ENCODE measurements at regions not wholly inside any gene's neighbourhood (a gene's known extent, or its start where the extent isn't known, plus 50 kb on each side); places are given as distances from the start of the nearest gene placed in this dataset.

DNA sequence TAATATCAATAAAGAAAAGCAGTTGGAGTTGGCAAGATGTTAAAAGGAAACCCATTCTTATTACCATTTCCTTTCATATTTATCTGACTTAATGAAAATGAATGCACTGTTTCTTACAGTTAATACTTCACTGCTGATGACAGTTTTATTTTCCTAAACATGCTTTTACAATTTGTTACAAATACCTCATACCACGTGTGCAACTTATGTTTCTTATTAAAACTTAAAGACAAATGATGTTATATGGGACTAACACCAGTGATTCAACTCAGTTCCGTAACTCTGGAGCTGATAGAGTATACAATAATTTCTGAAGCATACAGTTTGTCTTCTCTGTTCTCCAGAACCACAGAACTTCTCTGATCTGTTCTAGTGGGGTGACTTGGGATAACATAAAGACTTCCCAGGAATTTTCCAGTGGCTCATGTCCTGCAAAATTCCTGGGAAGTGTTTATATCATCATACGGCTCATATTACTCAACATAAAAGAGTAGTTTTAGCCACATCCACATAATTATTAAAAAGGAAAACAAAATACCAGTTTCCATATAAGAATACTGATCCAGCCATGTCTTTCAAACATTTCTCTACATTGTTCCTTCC is 1259.0 kb upstream of the C9orf72 start:
- Mint-ChIP-seq H3K9me3 (peaks cover 4% of the 10 kb centered on the region), H3K4me3 (no peak overlapping the region), H3K27me3 (ENCODE audit: low read depth) (no peaks in the 10 kb centered on the region), H3K36me3 (ENCODE audit: low read depth) (no peaks in the 10 kb centered on the region), H3K27ac (no peak overlapping the region), H3K4me1 (ENCODE audit: low read depth) (no peaks in the 10 kb centered on the region)
- DNase-seq (ENCODE audit: low spot score), result no peak

DNA sequence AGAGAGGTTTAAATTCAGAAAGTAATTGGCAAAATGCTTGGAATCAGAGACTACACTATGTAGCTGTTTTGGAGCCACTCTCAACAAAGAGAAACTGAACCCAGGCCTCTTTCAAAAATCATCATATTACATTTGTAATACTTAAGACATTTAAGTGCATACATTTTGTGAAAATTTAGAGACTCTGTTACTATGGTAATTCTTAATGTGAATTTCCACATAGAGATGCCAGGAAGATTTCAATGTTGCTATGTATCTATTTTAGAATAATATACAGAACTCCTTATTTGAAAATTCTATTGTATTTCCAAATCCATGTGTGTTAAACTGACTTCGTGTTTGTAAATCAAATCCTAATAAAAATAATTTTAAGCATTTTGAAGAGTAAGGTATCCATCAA is 1260.9 kb upstream of the C9orf72 start:
- H3K36me3 Mint-ChIP-seq (ENCODE audit: low read depth), result no peaks in the 10 kb centered on the region
- no peak overlapping the region for H3K4me3 Mint-ChIP-seq
- H3K27ac Mint-ChIP-seq, result no peak overlapping the region

DNA sequence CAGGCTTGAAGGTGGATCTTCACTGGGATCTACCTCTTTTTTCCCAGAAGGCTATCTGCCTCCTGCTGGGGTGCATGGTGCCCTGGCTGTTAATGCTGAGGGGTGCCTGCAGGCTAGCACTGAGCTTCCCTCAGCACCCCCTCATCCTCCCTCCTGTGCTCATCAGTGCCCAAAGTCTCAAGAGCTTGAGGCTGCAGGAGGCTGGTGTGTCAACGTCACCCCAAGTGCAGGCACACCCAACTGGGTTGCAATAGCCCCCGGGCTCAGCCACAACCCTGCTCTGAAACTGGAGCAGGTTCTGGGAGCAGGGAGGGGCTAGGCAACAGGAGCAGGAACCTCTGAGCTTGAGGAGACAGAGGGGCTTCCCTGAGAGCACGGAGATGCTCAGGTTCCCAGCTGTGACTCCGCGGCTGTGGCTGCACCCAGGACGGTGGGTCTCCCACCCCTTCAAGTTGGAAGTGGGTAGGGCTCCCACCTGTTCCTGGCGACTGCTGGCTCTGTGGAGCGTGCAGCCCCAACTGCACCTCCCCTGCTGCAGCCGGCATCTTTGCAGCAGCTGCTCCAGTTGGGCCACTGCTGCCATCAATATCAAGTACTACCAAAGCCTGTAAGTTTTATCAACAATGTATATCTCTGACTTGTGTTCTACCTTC is 1266.6 kb upstream of the C9orf72 start:
- no peaks in the 10 kb centered on the region for H3K4me1 Mint-ChIP-seq (ENCODE audit: low read depth)
- H3K36me3 Mint-ChIP-seq (ENCODE audit: low read depth), result no peaks in the 10 kb centered on the region
- H3K27ac Mint-ChIP-seq, result no peak overlapping the region
- no peak overlapping the region for H3K4me3 Mint-ChIP-seq
- peaks cover 4% of the 10 kb centered on the region for H3K9me3 Mint-ChIP-seq
- DNase-seq (ENCODE audit: low spot score), result no peak
- H3K27me3 Mint-ChIP-seq (ENCODE audit: low read depth), result no peaks in the 10 kb centered on the region

More for the DNA sequence above, 1260.9 kb upstream of the C9orf72 start:
- no peak for DNase-seq (ENCODE audit: low spot score)
- no peaks in the 10 kb centered on the region for H3K27me3 Mint-ChIP-seq (ENCODE audit: low read depth)
- no peaks in the 10 kb centered on the region for H3K4me1 Mint-ChIP-seq (ENCODE audit: low read depth)
- H3K9me3 Mint-ChIP-seq, result peaks cover 4% of the 10 kb centered on the region

DNA sequence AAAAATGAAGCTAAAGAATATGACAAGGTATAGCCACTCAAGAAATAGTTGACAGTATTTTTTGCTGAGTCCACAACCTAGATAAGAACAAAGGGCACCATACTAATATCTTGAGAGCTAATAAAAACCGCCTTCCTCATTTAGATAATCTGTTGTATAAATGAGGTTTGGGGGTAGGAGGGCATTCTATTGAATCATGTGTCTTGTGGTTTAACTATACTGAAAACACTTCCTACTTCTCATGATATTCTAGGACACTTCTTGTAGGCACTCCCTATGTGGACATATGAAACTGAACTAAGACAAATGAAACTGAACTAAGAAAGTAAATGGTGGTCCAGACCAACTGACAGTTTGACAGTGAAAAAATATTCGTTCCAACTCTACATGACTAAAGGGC is 1268.5 kb upstream of the C9orf72 start:
- Mint-ChIP-seq H3K27me3 (ENCODE audit: low read depth) (no peaks in the 10 kb centered on the region), H3K4me1 (ENCODE audit: low read depth) (no peaks in the 10 kb centered on the region), H3K27ac (no peak overlapping the region), H3K9me3 (peaks cover 4% of the 10 kb centered on the region), H3K4me3 (no peak overlapping the region), H3K36me3 (ENCODE audit: low read depth) (no peaks in the 10 kb centered on the region)
- no peak for DNase-seq (ENCODE audit: low spot score)

DNA sequence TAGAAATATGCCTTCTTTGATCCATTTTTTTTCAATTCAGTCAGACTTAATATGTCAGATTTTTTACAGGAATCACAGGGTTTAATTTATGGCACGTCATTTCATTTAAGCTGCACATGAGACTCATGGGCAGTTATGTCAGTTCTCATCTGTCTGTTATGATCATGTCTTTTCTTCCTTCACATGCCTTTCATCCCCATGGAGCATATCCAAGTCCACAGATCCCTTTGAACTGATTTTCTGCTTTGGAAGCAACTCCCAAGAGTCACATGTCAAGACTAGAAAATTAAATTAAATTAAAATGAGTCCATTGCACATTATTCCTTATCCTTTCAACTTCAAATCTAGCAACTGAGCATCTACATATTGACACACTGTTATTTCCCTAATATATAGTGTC is 1274.0 kb upstream of the C9orf72 start:
- H3K27me3 Mint-ChIP-seq (ENCODE audit: low read depth), result no peaks in the 10 kb centered on the region
- H3K9me3 Mint-ChIP-seq, result no peaks in the 10 kb centered on the region
- DNase-seq (ENCODE audit: low spot score), result no peak
- no peak overlapping the region for H3K27ac Mint-ChIP-seq
- no peaks in the 10 kb centered on the region for H3K4me1 Mint-ChIP-seq (ENCODE audit: low read depth)
- no peaks in the 10 kb centered on the region for H3K36me3 Mint-ChIP-seq (ENCODE audit: low read depth)
- no peak overlapping the region for H3K4me3 Mint-ChIP-seq

DNA sequence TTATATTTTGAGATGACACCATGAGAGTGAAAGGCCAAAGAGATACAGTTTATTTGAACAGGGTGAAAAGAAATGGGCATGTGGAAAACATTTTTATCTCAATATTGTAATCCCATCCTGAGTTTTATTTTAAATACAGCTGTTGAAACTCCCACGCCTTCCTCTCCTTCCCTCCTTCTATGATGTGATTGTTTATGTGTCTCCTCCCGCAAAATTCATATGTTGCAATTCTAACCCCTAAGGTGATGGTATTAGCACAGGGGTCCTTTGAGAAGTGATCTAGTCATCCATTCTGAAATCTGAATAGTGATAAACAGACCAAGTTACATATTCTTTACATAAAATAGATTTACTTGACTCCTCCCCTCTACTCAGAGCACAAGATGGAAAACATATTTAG is 1275.4 kb upstream of the C9orf72 start:
- no peak for DNase-seq (ENCODE audit: low spot score)
- Mint-ChIP-seq H3K4me1 (ENCODE audit: low read depth) (no peaks in the 10 kb centered on the region), H3K36me3 (ENCODE audit: low read depth) (no peaks in the 10 kb centered on the region), H3K27ac (no peak overlapping the region), H3K4me3 (no peak overlapping the region), H3K27me3 (ENCODE audit: low read depth) (no peaks in the 10 kb centered on the region), H3K9me3 (no peaks in the 10 kb centered on the region)

DNA sequence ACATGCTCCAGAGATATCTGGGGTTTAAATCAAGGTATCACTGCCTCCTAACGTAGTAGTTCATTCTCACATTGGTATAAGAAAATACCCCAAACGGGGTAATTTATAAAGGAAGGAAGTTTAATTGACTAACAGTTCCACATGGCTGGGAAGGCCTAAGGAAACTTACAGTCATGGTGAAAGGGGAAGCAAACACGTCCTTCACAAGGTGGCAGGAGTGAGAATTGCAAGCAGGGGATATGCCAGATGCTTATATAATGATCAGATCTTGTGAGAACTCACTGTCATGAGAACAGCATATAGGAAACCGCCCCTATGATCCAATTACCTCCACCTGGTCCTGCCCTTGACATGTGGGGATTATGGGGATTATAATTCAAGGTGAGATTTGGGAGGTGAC is 1280.2 kb upstream of the C9orf72 start:
- H3K9me3 Mint-ChIP-seq, result no peaks in the 10 kb centered on the region
- no peaks in the 10 kb centered on the region for H3K27me3 Mint-ChIP-seq (ENCODE audit: low read depth)
- no peaks in the 10 kb centered on the region for H3K36me3 Mint-ChIP-seq (ENCODE audit: low read depth)
- no peaks in the 10 kb centered on the region for H3K4me1 Mint-ChIP-seq (ENCODE audit: low read depth)
- no peak for DNase-seq (ENCODE audit: low spot score)
- H3K27ac Mint-ChIP-seq, result no peak overlapping the region
- no peak overlapping the region for H3K4me3 Mint-ChIP-seq

DNA sequence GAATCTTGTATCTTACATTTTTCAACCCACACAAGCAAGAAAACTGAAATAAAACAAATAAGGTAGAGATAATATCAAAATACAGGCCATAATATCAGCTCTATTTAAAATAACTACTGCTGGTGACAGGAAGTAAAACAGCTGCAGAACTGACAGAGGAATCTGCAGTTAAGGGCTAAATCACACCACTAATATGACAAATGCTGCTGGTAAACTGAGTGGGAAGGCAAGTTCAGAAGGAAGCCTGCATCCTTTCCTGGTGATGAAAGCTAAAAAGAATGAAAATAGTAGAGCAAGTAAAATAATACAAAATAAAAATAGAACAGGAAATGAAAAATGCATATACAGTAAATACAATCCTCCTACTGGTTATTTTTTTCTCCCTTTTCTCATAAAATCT is 1293.7 kb upstream of the C9orf72 start:
- no peak for DNase-seq (ENCODE audit: low spot score)
- peaks cover 5% of the 10 kb centered on the region for H3K9me3 Mint-ChIP-seq
- H3K27ac Mint-ChIP-seq, result no peak overlapping the region
- H3K27me3 Mint-ChIP-seq (ENCODE audit: low read depth), result no peaks in the 10 kb centered on the region
- no peaks in the 10 kb centered on the region for H3K36me3 Mint-ChIP-seq (ENCODE audit: low read depth)
- H3K4me3 Mint-ChIP-seq, result no peak overlapping the region
- no peaks in the 10 kb centered on the region for H3K4me1 Mint-ChIP-seq (ENCODE audit: low read depth)

DNA sequence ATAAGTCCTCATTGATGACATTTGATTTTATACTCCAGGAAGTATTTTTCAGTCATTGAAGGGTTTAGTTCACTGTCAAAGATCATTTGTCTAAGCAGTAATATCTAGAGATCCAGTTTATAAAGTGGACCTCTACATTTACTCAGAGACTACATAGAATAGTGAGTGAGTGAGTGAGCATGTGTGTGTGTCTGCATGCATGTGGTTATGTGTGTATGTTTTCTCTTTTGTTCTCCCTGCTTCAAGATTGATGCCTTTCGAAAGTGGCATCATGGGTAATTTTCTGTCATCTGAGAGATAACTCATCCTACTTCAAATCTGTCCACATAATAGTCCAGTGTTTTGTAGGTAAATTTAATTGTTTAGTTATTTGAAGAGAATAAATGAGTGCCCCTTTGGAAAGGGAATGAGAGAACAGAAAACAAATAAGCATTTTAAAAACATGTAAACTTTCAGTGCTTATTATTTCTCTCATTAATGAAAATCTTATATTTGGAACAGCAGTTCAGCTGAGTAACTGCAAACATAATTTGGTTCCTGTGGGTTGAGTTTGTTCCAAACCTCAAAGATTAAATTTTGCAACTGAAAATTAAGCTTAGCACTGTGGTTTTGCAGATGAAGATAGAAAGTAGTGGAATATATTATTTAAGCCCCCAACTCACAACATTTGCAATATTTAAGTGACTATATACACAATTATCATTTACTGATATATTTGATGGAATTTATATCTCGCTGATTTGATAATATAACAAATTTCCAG is 1295.1 kb upstream of the C9orf72 start:
- Mint-ChIP-seq H3K27ac (no peak overlapping the region), H3K27me3 (ENCODE audit: low read depth) (no peaks in the 10 kb centered on the region), H3K4me1 (ENCODE audit: low read depth) (no peaks in the 10 kb centered on the region), H3K4me3 (no peak overlapping the region), H3K9me3 (peaks cover 5% of the 10 kb centered on the region), H3K36me3 (ENCODE audit: low read depth) (no peaks in the 10 kb centered on the region)
- no peak for DNase-seq (ENCODE audit: low spot score)

DNA sequence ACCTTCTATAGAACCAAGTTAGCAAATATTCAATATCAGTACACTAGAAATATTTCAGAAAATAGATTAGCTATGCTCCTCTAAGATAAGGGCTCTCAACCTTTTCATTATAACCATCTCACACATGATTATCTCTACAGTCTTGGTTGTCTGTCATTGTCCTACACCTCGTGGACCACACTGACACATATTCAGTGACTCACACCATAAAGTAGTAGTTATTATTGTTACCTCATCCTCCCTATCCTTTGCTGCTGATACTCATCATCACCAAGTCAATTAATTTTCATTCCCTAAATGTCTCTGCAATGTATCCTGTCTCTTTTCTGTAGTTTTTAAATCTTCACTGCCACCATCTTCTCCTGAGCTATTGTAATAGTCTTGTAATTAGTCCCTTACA is 1309.2 kb upstream of the C9orf72 start:
- no peak for DNase-seq (ENCODE audit: low spot score)
- H3K4me1 Mint-ChIP-seq (ENCODE audit: low read depth), result no peaks in the 10 kb centered on the region
- H3K27ac Mint-ChIP-seq, result no peak overlapping the region
- H3K4me3 Mint-ChIP-seq, result no peak overlapping the region
- no peaks in the 10 kb centered on the region for H3K27me3 Mint-ChIP-seq (ENCODE audit: low read depth)
- H3K36me3 Mint-ChIP-seq (ENCODE audit: low read depth), result no peaks in the 10 kb centered on the region
- H3K9me3 Mint-ChIP-seq, result no peaks in the 10 kb centered on the region

DNA sequence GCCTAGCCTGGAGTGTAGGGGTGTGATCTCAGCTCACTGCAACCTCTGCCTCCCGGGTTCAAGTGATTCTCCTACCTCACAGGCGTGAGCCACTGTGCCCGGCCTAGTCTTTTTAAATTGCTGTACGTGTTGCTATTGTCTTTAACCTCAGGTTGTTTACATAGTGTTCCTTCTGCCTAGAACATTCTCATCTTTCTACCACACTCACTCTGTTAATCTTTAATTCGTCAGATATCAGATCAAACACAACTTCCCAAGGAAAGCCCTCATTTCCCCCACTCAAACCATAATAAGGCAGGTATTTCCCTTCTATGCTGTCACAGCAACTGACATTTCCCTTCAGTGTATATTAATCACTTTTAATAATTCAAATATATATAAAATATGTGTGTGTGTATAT is 1310.0 kb upstream of the C9orf72 start:
- no peaks in the 10 kb centered on the region for H3K27me3 Mint-ChIP-seq (ENCODE audit: low read depth)
- no peak for DNase-seq (ENCODE audit: low spot score)
- H3K27ac Mint-ChIP-seq, result no peak overlapping the region
- H3K4me1 Mint-ChIP-seq (ENCODE audit: low read depth), result no peaks in the 10 kb centered on the region
- H3K9me3 Mint-ChIP-seq, result no peaks in the 10 kb centered on the region
- H3K4me3 Mint-ChIP-seq, result no peak overlapping the region
- no peaks in the 10 kb centered on the region for H3K36me3 Mint-ChIP-seq (ENCODE audit: low read depth)

DNA sequence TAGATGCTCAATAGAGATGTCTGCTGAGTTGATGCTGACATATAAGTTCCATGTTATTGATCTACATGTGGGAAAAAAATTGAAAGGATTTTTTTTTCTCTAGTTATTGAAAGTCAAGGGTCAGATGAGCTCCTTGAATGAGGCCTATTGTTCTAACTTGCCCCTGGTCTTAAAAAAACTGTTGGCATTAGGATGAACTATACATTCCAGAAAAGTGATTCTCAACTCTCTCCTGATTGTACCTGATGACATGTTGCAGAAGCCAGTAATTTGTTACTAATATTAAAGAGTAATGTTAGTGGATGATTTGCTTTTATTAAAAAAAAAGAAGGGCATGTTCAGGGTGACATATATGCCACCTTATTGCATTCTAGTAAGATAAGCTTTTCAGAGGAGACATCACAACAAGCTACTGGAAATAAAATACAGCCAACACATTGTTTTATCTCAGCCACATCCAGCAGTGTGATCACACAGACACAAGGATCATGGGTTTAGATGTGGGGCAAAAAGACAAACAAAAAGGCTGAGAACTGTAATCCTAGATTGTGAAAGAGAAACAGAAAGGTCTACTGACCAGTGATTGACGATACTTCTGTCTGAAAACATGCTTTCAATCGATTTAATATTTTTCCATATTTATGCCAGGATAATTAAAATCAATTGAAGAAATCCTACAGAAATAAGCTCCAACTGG is 1314.1 kb upstream of the C9orf72 start:
- Mint-ChIP-seq H3K36me3 (ENCODE audit: low read depth) (no peaks in the 10 kb centered on the region), H3K4me1 (ENCODE audit: low read depth) (no peaks in the 10 kb centered on the region), H3K27ac (no peak overlapping the region), H3K9me3 (no peaks in the 10 kb centered on the region), H3K4me3 (no peak overlapping the region), H3K27me3 (ENCODE audit: low read depth) (no peaks in the 10 kb centered on the region)
- no peak for DNase-seq (ENCODE audit: low spot score)

DNA sequence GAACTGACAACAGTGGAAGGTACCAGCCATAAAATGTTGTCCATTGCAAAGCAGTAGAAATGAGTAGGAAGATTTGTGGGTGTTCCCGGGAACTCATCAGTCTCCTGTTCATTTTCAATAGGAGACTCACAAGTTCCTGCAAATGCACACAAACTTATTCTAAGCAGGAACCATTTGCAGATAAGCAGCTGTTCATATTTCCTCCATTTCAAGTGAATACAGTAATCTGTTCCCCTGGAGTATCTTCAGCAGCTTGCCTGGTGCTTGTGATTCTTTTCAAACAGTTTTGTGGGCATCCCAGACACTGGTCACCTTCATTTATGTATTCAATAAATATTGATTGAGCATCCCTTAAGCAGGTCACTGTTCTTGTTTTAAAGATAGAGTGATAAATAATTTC is 1315.5 kb upstream of the C9orf72 start:
- H3K4me1 Mint-ChIP-seq (ENCODE audit: low read depth), result no peaks in the 10 kb centered on the region
- no peak for DNase-seq (ENCODE audit: low spot score)
- H3K36me3 Mint-ChIP-seq (ENCODE audit: low read depth), result no peaks in the 10 kb centered on the region
- H3K27ac Mint-ChIP-seq, result no peak overlapping the region
- H3K4me3 Mint-ChIP-seq, result no peak overlapping the region
- H3K9me3 Mint-ChIP-seq, result no peaks in the 10 kb centered on the region
- H3K27me3 Mint-ChIP-seq (ENCODE audit: low read depth), result no peaks in the 10 kb centered on the region

DNA sequence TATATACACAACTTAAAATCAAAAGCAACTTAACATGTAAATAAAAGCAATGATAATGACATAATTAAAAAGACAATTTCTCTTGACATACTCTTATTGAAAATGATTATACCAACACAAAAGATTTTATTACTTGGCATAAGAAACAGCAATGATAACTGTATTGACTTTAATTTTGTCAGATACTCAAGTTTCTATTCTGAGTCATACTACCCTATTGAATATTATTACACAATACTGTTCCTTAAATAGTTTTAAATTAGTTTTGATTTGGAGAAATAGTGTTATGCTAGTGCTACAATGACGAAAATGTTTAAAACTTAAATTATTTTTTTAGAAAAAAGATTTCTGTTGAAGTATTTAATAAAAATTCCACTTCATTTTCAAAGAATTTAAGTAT is 1319.3 kb upstream of the C9orf72 start:
- H3K27me3 Mint-ChIP-seq (ENCODE audit: low read depth), result no peaks in the 10 kb centered on the region
- H3K4me1 Mint-ChIP-seq (ENCODE audit: low read depth), result no peaks in the 10 kb centered on the region
- H3K36me3 Mint-ChIP-seq (ENCODE audit: low read depth), result no peaks in the 10 kb centered on the region
- no peak overlapping the region for H3K4me3 Mint-ChIP-seq
- no peaks in the 10 kb centered on the region for H3K9me3 Mint-ChIP-seq
- no peak overlapping the region for H3K27ac Mint-ChIP-seq
- no peak for DNase-seq (ENCODE audit: low spot score)

Data from T-helper 2 cell treated with Interferon-gamma antibody and Interleukin-4, amounts not matched to agents 5 μg/mL and 100 μg/mL, for 36 hours (primary cell).